ENCODE measurements at regions not wholly inside any gene's neighbourhood (a gene's known extent, or its start where the extent isn't known, plus 50 kb on each side); places are given as distances from the start of the nearest gene placed in this dataset.
A peak's percentile ranks its signal among the peaks of the same experiment; 100 is the strongest.

GRCh38 chr7:84477786-84478478 is 283.3 kb upstream of the SEMA3A start:
- 0 out of 2 replicates have a peak overlapping the region, but pooled peaks have one; percentile 8 for H2AFZ ChIP-seq
- H3K27ac ChIP-seq: no peak overlapping the region
- no peaks in the 10 kb centered on the region for H3K79me2 ChIP-seq (ENCODE audit: insufficient read depth)
- no peaks in the 10 kb centered on the region for H3F3A ChIP-seq (ENCODE audit: insufficient read depth)
- no peaks in the 10 kb centered on the region for H4K20me1 ChIP-seq (ENCODE audit: insufficient read depth)
- no peaks in the 10 kb centered on the region for H3K9me3 ChIP-seq (ENCODE audit: low read depth)
- DNase-seq: no peak
- no peak for TF ChIP-seq EZH2 (IDR thresholded peaks at IDR 0.05; ENCODE audit: insufficient read depth, poor library complexity, severe bottlenecking)
- no peak for TF ChIP-seq EZH2phosphoT487 (IDR thresholded peaks at IDR 0.05; ENCODE audit: insufficient read depth, low read depth)
- H3K9me2 ChIP-seq (ENCODE audit: insufficient read depth): no peaks in the 10 kb centered on the region
- no peak overlapping the region for H3K4me2 ChIP-seq (ENCODE audit: unreplicated experiment)
- no peaks in the 10 kb centered on the region for H3K4me1 ChIP-seq (ENCODE audit: insufficient read depth)
- no peak overlapping the region for H3K9ac ChIP-seq
- no peaks in the 10 kb centered on the region for H3K36me3 ChIP-seq (ENCODE audit: low read depth)
- 68 to 69% methylated on average over 4 of the region's 4 CpGs for WGBS, 2 experiments (ENCODE audit: low coverage in 1 of 2, low lambda C conversion rate in 2 of 2, missing lambda C conversion rate in 2 of 2)
- H3K27me3 ChIP-seq (replicated peaks; ENCODE audit: insufficient read depth): no peaks in the 10 kb centered on the region
- in situ Hi-C loops (cut with MboI): loop anchor here (25.0 kb wide), 1 partner anchor 1359 kb away; no protein-coding TSS in a partner anchor
- H3K4me3 ChIP-seq: no peak overlapping the region

- in situ Hi-C loops (cut with MboI): loop anchor here (25.0 kb wide), 1 partner anchor 512 kb away; no protein-coding TSS in a partner anchor
- Histone ChIP-seq H4K20me1 (ENCODE audit: insufficient read depth) (no peaks in the 10 kb centered on the region), H3K79me2 (ENCODE audit: insufficient read depth) (no peaks in the 10 kb centered on the region), H3K9me3 (ENCODE audit: low read depth) (no peaks in the 10 kb centered on the region), H3F3A (ENCODE audit: insufficient read depth) (no peaks in the 10 kb centered on the region), H3K27ac (no peak overlapping the region), H3K4me3 (no peak overlapping the region), H3K27me3 (replicated peaks; ENCODE audit: insufficient read depth) (no peaks in the 10 kb centered on the region), H3K4me1 (ENCODE audit: insufficient read depth) (no peaks in the 10 kb centered on the region), H3K4me2 (ENCODE audit: unreplicated experiment) (no peak overlapping the region), H3K9me2 (ENCODE audit: insufficient read depth) (no peaks in the 10 kb centered on the region), H2AFZ (no peak overlapping the region), H3K36me3 (ENCODE audit: low read depth) (no peaks in the 10 kb centered on the region), H3K9ac (no peak overlapping the region)
- no peak for DNase-seq
- 100% methylated on average over 1 of the region's 1 CpG for WGBS, 2 experiments (ENCODE audit: low coverage in 1 of 2, low lambda C conversion rate in 2 of 2, missing lambda C conversion rate in 2 of 2)
- TF ChIP-seq EZH2 (IDR thresholded peaks at IDR 0.05; ENCODE audit: insufficient read depth, poor library complexity, severe bottlenecking) (no peak), EZH2phosphoT487 (IDR thresholded peaks at IDR 0.05; ENCODE audit: insufficient read depth, low read depth) (no peak)
Observed at GRCh38 chr7:84474436-84474835, 279.8 kb upstream of the SEMA3A start.

- Histone ChIP-seq H4K20me1 (ENCODE audit: insufficient read depth) (no peaks in the 10 kb centered on the region), H3K27me3 (replicated peaks; ENCODE audit: insufficient read depth) (no peaks in the 10 kb centered on the region), H3K9me3 (ENCODE audit: low read depth) (no peaks in the 10 kb centered on the region), H3K4me1 (ENCODE audit: insufficient read depth) (no peaks in the 10 kb centered on the region), H3F3A (ENCODE audit: insufficient read depth) (no peaks in the 10 kb centered on the region), H3K36me3 (ENCODE audit: low read depth) (no peaks in the 10 kb centered on the region), H3K79me2 (ENCODE audit: insufficient read depth) (no peaks in the 10 kb centered on the region), H3K27ac (no peak overlapping the region), H3K4me2 (ENCODE audit: unreplicated experiment) (no peak overlapping the region), H3K9ac (no peak overlapping the region), H3K9me2 (ENCODE audit: insufficient read depth) (no peaks in the 10 kb centered on the region), H2AFZ (no peak overlapping the region), H3K4me3 (no peak overlapping the region)
- no peak for DNase-seq
- TF ChIP-seq EZH2phosphoT487 (IDR thresholded peaks at IDR 0.05; ENCODE audit: insufficient read depth, low read depth): no peak
- no peak for TF ChIP-seq EZH2 (IDR thresholded peaks at IDR 0.05; ENCODE audit: insufficient read depth, poor library complexity, severe bottlenecking)
- in situ Hi-C loops (cut with MboI): loop anchor here (25.0 kb wide), 1 partner anchor 509 kb away; no protein-coding TSS in a partner anchor
- 96 to 100% methylated on average over 1 of the region's 1 CpG for WGBS, 2 experiments (ENCODE audit: low coverage in 1 of 2, low lambda C conversion rate in 2 of 2, missing lambda C conversion rate in 2 of 2)
Observed at GRCh38 chr7:84471576-84471975, 277.0 kb upstream of the SEMA3A start.

GRCh38 chr7:84469034-84469433 is 274.4 kb upstream of the SEMA3A start:
- 92 to 96% methylated on average over 3 of the region's 3 CpGs for WGBS, 2 experiments (ENCODE audit: low coverage in 1 of 2, low lambda C conversion rate in 2 of 2, missing lambda C conversion rate in 2 of 2)
- H3K4me3 ChIP-seq: no peak overlapping the region
- no peak overlapping the region for H3K27ac ChIP-seq
- H3F3A ChIP-seq (ENCODE audit: insufficient read depth): no peaks in the 10 kb centered on the region
- TF ChIP-seq EZH2 (IDR thresholded peaks at IDR 0.05; ENCODE audit: insufficient read depth, poor library complexity, severe bottlenecking) (no peak), EZH2phosphoT487 (IDR thresholded peaks at IDR 0.05; ENCODE audit: insufficient read depth, low read depth) (no peak)
- H3K9ac ChIP-seq: no peak overlapping the region
- no peak for DNase-seq
- H4K20me1 ChIP-seq (ENCODE audit: insufficient read depth): no peaks in the 10 kb centered on the region
- no peak overlapping the region for H3K4me2 ChIP-seq (ENCODE audit: unreplicated experiment)
- no peaks in the 10 kb centered on the region for H3K9me3 ChIP-seq (ENCODE audit: low read depth)
- H3K79me2 ChIP-seq (ENCODE audit: insufficient read depth): no peaks in the 10 kb centered on the region
- H2AFZ ChIP-seq: no peak overlapping the region
- no peaks in the 10 kb centered on the region for H3K4me1 ChIP-seq (ENCODE audit: insufficient read depth)
- in situ Hi-C loops (cut with MboI): loop anchor here (25.0 kb wide), 1 partner anchor 507 kb away; no protein-coding TSS in a partner anchor
- H3K9me2 ChIP-seq (ENCODE audit: insufficient read depth): no peaks in the 10 kb centered on the region
- H3K36me3 ChIP-seq (ENCODE audit: low read depth): no peaks in the 10 kb centered on the region
- H3K27me3 ChIP-seq (replicated peaks; ENCODE audit: insufficient read depth): no peaks in the 10 kb centered on the region

All from GM23248 (cell line).